DMS153 treated with DMSO at 0.1 percent for 48 hours (cell line): ENCODE measurements at regions not wholly inside any gene's neighbourhood (a gene's known extent, or its start where the extent isn't known, plus 50 kb on each side); places are given as distances from the start of the nearest gene placed in this dataset.
"Not testable (repeated sequence)": the region's sequence is repeated elsewhere in the genome, so short reads cannot be mapped to it uniquely, and the experiment has no call there.

ENCODE experiments used
- DNase-seq: peaks from one replicate; lab custom pipeline; 2025; ENCODE audit not compliant: unreplicated experiment; lab: John Stamatoyannopoulos, UW

DNA sequence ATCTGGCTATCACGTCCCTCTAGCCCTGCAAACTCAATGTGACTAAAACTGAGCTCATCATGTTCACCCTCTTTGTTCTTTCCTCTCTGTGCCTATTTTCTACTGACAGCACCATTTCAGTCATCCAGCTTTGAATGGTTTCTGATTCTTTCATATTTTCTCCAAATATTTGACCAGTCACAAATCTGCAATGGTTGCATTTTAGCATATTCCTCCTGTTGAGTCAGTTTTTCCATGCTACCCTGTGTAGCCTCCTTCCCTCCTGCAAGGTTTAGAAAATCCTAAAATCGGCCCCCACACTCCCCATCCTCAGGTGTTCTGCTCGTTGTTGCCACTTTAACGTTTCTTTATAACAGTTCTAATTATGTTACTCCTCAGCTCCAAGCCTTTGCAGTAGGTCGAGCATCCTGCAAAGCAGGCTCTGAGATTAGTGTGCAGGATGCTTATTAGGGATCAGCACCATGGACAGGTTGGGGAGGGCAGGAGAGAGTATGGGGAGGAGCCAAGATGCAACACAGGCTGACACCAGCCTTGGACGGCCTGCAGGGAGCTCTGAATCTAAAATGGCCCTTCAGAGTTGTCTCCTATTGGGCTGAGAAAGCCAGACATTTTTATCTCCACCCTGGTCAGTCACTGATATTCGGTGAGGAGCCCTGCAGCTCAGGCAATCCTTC lies 531.0 kb upstream of the COBL start:
- no peak for DNase-seq

DNA sequence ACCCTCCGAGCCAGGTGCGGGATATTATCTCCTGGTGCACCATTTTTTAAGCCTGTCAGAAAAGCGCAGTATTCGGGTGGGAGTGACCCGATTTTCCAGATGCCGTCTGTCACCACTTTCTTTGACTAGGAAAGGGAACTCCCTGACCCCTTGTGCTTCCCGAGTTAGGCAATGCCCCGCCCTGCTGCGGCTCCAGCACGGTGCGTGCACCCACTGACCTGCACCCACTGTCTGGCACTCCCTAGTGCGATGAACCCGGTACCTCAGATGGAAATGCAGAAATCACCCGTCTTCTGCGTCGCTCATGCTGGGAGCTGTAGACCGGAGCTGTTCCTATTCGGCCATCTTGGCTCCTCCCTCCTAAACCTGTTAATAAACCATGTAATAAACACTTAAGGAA lies 522.5 kb upstream of the COBL start:
- DNase-seq, result not testable (repeated sequence)

- peak; percentile 37 for DNase-seq
These were observed 511.0 kb upstream of the COBL start for GRCh38 chr7:51827631-51828030.

GRCh38 chr7:51824050-51824449 lies 507.4 kb upstream of the COBL start:
- DNase-seq, result no peak

DNA sequence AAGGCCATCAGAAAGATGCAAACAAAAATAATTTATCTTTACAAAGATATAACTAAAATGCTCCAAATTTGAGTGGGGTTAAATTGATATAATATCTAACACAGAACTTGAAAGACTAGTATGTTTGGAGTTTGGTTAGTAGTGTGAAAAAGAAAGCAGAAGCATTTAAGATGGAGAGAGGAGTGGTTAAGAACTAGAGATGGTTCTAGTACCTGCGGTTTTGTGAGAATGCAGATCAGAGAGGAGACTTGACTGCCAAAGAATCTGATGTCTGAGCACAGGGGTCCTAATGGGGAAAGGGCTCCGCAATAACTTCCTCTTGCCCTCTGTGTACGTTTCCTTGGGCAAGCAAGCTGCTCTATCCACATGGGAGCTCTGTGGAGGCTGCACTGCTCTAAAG lies 506.8 kb upstream of the COBL start:
- no peak for DNase-seq

GRCh38 chr7:51817694-51818225 lies 501.2 kb upstream of the COBL start:
- no peak for DNase-seq

DNA sequence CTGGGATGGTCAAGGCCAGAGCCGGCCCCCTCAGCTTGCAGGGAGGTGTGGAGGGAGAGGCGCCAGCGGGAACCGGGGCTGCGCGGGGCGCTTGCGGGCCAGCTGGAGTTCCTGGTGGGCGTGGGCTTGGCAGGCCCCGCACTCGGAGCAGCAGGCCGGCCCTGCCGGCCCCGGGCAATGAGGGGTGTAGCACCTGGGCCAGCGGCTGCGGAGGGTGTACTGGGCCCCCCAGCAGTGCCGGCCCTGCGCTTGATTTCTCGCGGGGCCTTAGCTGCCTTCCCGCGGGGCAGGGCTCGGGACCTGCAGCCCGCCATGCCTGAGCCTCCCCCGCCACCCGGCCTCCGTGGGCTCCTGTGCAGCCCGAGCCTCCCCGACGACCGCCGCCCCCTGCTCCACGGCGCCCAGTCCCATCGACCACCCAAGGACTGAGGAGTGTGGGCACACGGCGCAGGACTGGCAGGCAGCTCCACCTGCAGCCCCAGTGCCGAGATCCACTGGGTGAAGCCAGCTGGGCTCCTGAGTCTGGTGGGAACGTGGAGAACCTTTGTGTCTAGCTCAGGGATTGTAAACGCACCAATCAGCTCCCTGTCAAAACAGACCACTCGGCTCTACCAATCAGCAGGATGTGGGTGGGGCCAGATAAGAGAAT lies 489.3 kb upstream of the COBL start:
- not testable (repeated sequence) for DNase-seq

- peak; percentile 41 for DNase-seq
These were observed 486.1 kb upstream of the COBL start for GRCh38 chr7:51802718-51803117.

DNA sequence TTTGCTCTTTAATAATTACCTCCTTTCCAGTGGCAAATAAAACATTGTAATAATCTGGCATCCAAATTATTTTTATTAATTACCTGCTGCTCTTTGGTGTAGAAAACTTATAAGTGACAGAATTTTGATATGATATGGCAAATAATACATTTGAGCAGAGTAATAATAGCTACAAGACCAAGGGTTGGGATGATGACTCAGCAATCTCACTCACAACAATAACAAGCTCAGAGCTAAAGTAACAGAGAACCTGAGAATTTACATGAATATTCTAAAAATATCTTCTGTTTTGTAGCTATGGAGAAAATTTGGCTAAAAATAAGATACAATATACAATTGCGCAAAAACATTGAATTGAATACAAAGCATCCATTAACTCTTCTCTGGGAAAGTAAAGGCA lies 480.8 kb upstream of the COBL start:
- DNase-seq, result no peak

DNA sequence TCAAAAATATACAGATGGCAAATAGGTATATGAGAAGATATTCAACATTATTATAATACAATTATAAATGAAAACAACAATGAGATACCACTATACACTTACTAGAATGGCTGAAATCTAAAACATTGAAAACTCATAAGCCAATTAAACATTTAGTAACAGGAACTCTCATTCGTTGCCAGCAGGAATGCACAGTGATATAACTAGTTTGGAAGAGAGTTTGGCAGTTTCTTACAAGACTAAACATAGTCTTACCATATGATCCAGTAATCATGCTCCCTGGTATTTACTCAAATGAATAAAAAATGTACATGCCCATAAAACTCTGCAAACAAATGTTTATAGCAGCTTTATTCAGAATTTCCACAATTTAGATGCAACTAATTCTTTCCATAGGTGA lies 476.2 kb upstream of the COBL start:
- no peak for DNase-seq

GRCh38 chr7:51789489-51789888 lies 472.9 kb upstream of the COBL start:
- DNase-seq, result no peak

DNA sequence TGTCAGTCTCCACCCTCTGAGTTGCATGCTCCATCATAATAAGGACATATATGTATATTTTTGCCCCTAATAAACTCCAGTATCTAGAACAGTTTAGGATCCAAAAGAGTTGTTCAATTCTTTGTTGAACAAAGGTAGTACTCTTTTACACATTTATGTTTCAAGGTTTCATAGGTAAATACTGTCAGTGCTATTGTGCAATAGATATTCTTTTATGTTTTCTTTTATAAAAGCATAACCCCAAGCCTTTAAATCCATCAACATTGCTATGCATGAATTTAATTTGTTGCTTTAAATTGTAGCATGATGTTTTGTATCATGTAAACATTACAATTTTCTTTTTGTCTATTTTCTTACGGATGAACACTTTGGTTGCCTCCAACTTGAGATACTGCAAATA lies 469.7 kb upstream of the COBL start:
- DNase-seq, result no peak

- no peak for DNase-seq
These were observed 469.3 kb upstream of the COBL start for GRCh38 chr7:51785876-51786275.

- DNase-seq, result no peak
These were observed 468.6 kb upstream of the COBL start for GRCh38 chr7:51785171-51785570.

GRCh38 chr7:51783241-51783640 lies 466.6 kb upstream of the COBL start:
- DNase-seq, result no peak

DNA sequence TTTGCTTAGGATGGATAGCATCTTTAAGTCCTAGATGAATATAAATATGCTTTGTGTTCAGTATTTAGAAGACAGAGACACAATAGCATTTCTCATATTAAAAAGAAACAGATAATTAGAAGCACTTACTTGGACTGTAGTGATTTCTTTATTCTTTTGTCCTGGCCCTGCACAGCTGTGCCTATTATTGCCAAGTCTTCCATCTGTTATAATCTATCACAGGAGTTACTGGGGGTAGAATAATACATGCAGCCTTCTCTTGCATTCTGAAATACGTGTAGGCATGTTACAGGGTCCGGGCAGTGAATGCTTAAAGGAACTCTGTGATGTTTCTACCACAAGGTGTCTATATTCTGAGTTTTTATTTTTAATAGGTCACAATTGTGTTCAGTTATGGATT lies 461.5 kb upstream of the COBL start:
- no peak for DNase-seq

GRCh38 chr7:51774178-51774577 lies 457.6 kb upstream of the COBL start:
- no peak for DNase-seq

DNA sequence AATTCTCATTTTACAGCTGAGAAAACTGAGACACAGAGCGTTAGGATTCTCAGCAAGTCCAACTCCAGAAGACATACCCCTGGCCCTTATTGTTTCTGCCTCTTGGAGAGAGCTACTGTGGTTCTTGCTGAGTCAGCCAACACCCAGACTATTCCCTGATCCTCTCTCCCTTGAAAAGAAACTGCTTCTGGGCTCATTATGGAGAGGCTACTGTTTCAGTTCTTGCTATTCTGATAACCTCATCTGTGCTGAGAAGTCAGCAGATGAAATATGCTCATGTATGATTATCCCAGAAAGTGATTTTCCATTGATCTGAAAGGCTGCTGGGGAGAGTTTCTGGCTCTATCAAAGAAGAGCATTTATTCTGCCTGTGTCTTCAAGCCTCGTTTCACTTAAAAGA lies 455.6 kb upstream of the COBL start:
- DNase-seq, result no peak

DNA sequence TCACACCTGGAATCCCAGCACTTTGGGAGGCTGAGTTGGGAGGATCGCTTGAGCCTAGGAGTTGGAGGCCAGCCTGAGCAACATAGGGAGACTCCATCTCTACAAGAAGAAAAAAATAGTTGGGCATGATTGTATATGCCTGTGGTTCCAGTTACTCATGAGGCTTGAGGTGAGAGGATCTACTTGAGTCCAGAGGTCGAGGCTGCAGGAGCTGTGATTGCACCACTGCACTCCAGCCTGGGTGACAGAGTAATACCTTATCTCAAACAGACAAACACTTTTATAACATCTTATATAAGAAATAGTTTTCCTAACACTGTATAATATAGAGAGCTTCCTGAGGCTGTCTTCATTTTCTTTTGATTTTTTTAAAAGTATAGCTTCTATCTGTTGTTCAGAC lies 448.4 kb upstream of the COBL start:
- no peak for DNase-seq

GRCh38 chr7:51759985-51760384 lies 443.4 kb upstream of the COBL start:
- no peak for DNase-seq

- no peak for DNase-seq
These were observed 441.4 kb upstream of the COBL start for GRCh38 chr7:51757960-51758359.

- no peak for DNase-seq
These were observed 416.3 kb upstream of the COBL start for GRCh38 chr7:51732951-51733350.

GRCh38 chr7:51732116-51732515 lies 415.5 kb upstream of the COBL start:
- DNase-seq, result no peak
